HL-60 (cell line): ENCODE measurements at regions not wholly inside any gene's neighbourhood (a gene's known extent, or its start where the extent isn't known, plus 50 kb on each side); places are given as distances from the start of the nearest gene placed in this dataset.

ENCODE experiments used
- DNase-seq, 2 experiments: peaks; one replicate each; pipeline ENCODE4 v3.0.0-alpha.2; 2010 to 2020; ENCODE audit warnings: low read depth in 1 of 2, low spot score in 1 of 2
- H3K27ac ChIP-seq: fragments of 250-450 bp; sonication (Bioruptor Pico); replicated peaks from 2 replicates; pipeline ENCODE4 v1.5.1; 2020; ENCODE audit warnings: mild to moderate bottlenecking, moderate library complexity
- H3K27me3 ChIP-seq: fragments of 250-450 bp; sonication (Bioruptor Pico); 2 replicates; pipeline ENCODE4 v1.5.1; 2021; ENCODE audit warnings: mild to moderate bottlenecking, moderate library complexity; ENCODE audit not compliant: insufficient read depth, poor library complexity, severe bottlenecking
- H3K4me3 ChIP-seq: replicated peaks from 2 replicates; pipeline ENCODE4 v1.5.1; 2011; ENCODE audit warnings: mild to moderate bottlenecking, control low read depth, low read length; ENCODE audit not compliant: insufficient read depth
- GABPA ChIP-seq: IDR thresholded peaks from 2 replicates; pipeline ENCODE4 v1.6.1; 2012; ENCODE audit warnings: low read depth
- POLR2AphosphoS5 ChIP-seq: IDR thresholded peaks from 2 replicates; pipeline ENCODE4 v1.6.1; 2012; ENCODE audit warnings: low read depth
- SPI1 ChIP-seq: IDR thresholded peaks from 2 replicates; pipeline ENCODE4 v1.6.1; 2012; ENCODE audit warnings: low read depth, mild to moderate bottlenecking, borderline replicate concordance
- TF ChIP-seq, protein P1 (sequence below): IDR thresholded peaks from 2 replicates; pipeline ENCODE4 v1.6.1; 2012; ENCODE audit warnings: low read depth; ENCODE audit not compliant: insufficient replicate concordance
- TF ChIP-seq, protein P2 (sequence below): IDR thresholded peaks from one replicate; pipeline ENCODE4 v1.5.1; 2011; ENCODE audit warnings: low read length, control low read depth, inconsistent platforms; ENCODE audit not compliant: insufficient read depth

DNA sequence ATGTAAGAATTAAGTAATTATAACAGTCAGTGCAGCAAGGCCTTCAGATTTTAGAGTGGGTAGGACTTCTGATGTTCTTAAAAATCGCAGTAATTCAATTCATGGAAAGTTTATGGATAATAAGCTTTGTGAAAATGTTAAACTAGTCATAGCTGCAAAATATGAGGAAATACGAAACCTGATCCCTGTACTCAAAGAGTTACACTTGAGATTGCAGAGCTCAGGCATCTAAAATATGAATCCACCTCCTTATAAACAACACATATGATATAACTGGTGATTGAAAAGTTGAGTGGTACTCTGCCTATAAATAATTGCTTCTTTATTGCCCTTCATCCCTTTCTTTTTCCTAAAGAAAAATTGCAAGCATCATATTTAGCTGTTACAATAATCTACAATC is 473.3 kb downstream of the OTOL1 start:
- H3K4me3 ChIP-seq: no peak overlapping the region
- TF ChIP-seq, protein P1, sequence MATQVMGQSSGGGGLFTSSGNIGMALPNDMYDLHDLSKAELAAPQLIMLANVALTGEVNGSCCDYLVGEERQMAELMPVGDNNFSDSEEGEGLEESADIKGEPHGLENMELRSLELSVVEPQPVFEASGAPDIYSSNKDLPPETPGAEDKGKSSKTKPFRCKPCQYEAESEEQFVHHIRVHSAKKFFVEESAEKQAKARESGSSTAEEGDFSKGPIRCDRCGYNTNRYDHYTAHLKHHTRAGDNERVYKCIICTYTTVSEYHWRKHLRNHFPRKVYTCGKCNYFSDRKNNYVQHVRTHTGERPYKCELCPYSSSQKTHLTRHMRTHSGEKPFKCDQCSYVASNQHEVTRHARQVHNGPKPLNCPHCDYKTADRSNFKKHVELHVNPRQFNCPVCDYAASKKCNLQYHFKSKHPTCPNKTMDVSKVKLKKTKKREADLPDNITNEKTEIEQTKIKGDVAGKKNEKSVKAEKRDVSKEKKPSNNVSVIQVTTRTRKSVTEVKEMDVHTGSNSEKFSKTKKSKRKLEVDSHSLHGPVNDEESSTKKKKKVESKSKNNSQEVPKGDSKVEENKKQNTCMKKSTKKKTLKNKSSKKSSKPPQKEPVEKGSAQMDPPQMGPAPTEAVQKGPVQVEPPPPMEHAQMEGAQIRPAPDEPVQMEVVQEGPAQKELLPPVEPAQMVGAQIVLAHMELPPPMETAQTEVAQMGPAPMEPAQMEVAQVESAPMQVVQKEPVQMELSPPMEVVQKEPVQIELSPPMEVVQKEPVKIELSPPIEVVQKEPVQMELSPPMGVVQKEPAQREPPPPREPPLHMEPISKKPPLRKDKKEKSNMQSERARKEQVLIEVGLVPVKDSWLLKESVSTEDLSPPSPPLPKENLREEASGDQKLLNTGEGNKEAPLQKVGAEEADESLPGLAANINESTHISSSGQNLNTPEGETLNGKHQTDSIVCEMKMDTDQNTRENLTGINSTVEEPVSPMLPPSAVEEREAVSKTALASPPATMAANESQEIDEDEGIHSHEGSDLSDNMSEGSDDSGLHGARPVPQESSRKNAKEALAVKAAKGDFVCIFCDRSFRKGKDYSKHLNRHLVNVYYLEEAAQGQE: no peak
- TF ChIP-seq GABPA (no peak), SPI1 (no peak), POLR2AphosphoS5 (no peak)
- TF ChIP-seq, protein P2, sequence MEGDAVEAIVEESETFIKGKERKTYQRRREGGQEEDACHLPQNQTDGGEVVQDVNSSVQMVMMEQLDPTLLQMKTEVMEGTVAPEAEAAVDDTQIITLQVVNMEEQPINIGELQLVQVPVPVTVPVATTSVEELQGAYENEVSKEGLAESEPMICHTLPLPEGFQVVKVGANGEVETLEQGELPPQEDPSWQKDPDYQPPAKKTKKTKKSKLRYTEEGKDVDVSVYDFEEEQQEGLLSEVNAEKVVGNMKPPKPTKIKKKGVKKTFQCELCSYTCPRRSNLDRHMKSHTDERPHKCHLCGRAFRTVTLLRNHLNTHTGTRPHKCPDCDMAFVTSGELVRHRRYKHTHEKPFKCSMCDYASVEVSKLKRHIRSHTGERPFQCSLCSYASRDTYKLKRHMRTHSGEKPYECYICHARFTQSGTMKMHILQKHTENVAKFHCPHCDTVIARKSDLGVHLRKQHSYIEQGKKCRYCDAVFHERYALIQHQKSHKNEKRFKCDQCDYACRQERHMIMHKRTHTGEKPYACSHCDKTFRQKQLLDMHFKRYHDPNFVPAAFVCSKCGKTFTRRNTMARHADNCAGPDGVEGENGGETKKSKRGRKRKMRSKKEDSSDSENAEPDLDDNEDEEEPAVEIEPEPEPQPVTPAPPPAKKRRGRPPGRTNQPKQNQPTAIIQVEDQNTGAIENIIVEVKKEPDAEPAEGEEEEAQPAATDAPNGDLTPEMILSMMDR: no peak
- no peaks in the 10 kb centered on the region for H3K27me3 ChIP-seq
- H3K27ac ChIP-seq: no peak overlapping the region
- no peak for DNase-seq

DNA sequence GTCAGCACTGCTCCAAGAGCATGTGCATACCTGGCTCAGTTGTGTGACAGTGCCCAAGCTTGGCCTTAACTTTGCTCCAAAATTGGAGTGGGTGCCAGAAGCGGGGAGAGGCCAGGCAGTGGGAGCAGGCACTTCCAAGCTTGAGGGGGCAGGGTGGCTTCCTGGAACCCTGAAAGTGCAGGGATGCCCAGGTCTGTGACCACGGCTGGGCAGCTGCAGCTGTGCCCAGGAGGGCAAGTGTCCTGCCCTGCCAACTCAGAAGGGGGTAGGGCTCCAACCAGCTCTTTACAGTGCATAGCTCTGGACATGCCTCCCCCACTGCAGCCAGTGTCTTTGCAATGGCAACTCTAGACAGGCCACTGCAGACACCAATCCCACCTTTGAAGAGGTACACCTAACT is 478.6 kb downstream of the OTOL1 start:
- DNase-seq: no peak
- no peak for TF ChIP-seq GABPA
- no peak for TF ChIP-seq POLR2AphosphoS5
- TF ChIP-seq, protein P2: no peak
- TF ChIP-seq, protein P1: no peak
- TF ChIP-seq SPI1: no peak
- no peak overlapping the region for H3K4me3 ChIP-seq
- no peak overlapping the region for H3K27ac ChIP-seq
- H3K27me3 ChIP-seq: no peaks in the 10 kb centered on the region

DNA sequence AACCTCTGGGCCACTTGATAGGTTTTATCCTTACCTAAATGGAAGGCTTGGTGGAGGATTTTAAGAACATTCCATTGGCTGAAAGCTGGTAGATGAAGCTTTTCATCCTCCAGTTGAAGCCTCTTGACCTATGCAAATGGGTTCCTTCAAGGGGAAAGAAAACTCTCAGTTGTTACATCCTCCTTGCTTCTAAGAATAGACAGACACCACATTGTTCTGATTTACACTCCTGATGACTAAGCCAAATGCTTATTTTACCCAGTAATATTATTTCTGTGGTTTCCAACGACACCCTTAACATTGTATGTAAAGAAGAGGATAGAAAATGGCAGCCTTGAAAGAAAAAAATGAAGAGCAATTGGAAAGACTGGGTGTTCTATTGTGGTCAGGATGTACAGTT is 480.5 kb downstream of the OTOL1 start:
- H3K4me3 ChIP-seq: no peak overlapping the region
- no peak for DNase-seq
- TF ChIP-seq, protein P2: no peak
- TF ChIP-seq GABPA (no peak), POLR2AphosphoS5 (no peak), SPI1 (no peak)
- TF ChIP-seq, protein P1: no peak
- H3K27me3 ChIP-seq: no peaks in the 10 kb centered on the region
- no peak overlapping the region for H3K27ac ChIP-seq
